ENCODE measurements at regions not wholly inside any gene's neighbourhood (a gene's known extent, or its start where the extent isn't known, plus 50 kb on each side); places are given as distances from the start of the nearest gene placed in this dataset.

- H3K9me2 ChIP-seq (ENCODE audit: insufficient read depth), result no peaks in the 10 kb centered on the region
- no peak for TF ChIP-seq SP1 (IDR thresholded peaks at IDR 0.05; ENCODE audit: low read depth)
- H3K27ac ChIP-seq (ENCODE audit: low read depth, low read length), result no peak overlapping the region
- H3K4me2 ChIP-seq (ENCODE audit: low read length), result no peak overlapping the region
- H3K9me3 ChIP-seq (ENCODE audit: control insufficient read depth in 1 of 2, insufficient read depth in 1 of 2, low read depth in 1 of 2, low read length in 2 of 2), result peaks cover 0 to 4% of the 10 kb centered on the region in 2 experiments; a peak in 1 of 4 replicates
- ATAC-seq, result no peak
- H3K4me3 ChIP-seq (replicated peaks in 1 of 2; ENCODE audit: low read depth in 1 of 2, low read length in 2 of 2), result no peak overlapping the region
- no peaks in the 10 kb centered on the region for H3K27me3 ChIP-seq (ENCODE audit: insufficient read depth, low read length)
- H3K4me1 ChIP-seq (ENCODE audit: control insufficient read depth in 1 of 2, insufficient read depth in 2 of 2, low read length in 2 of 2), result no peaks in the 10 kb centered on the region
- intact Hi-C loops (cut with micrococcal nuclease), result no loop called here
- POLR2A ChIA-PET, result no interaction called here
- H3K79me2 ChIP-seq (ENCODE audit: insufficient read depth, low read length), result no peaks in the 10 kb centered on the region
- H2AFZ ChIP-seq (ENCODE audit: low read depth, low read length, poor library complexity, severe bottlenecking), result no peak overlapping the region
- H4K20me1 ChIP-seq (ENCODE audit: insufficient read depth), result no peaks in the 10 kb centered on the region
- DNase-seq (ENCODE audit: low read depth, low spot score), result no peak
- RAD21 ChIA-PET (ENCODE audit: low non-redundant PET in 1 of 2, low total read pairs in 2 of 2, uncharacterized antibody in 2 of 2, unreplicated experiment in 2 of 2), result no interaction called here
- CTCF ChIA-PET, result no interaction called here
- no TSS peak for BruUV-seq (replicated peaks)
- H3K36me3 ChIP-seq (ENCODE audit: control insufficient read depth in 1 of 2, insufficient read depth in 2 of 2, low read length in 2 of 2), result no peaks in the 10 kb centered on the region
- no peak overlapping the region for H3K9ac ChIP-seq (ENCODE audit: low read length)
Observed at GRCh38 chr13:84303035-84303434, 420.8 kb upstream of the SLITRK1 start.

- H3K79me2 ChIP-seq (ENCODE audit: insufficient read depth, low read length), result no peaks in the 10 kb centered on the region
- no peaks in the 10 kb centered on the region for H4K20me1 ChIP-seq (ENCODE audit: insufficient read depth)
- H3K27me3 ChIP-seq (ENCODE audit: insufficient read depth, low read length), result no peaks in the 10 kb centered on the region
- H2AFZ ChIP-seq (ENCODE audit: low read depth, low read length, poor library complexity, severe bottlenecking), result no peak overlapping the region
- RAD21 ChIA-PET (ENCODE audit: low non-redundant PET in 1 of 2, low total read pairs in 2 of 2, uncharacterized antibody in 2 of 2, unreplicated experiment in 2 of 2), result no interaction called here
- no peak for ATAC-seq
- no peak overlapping the region for H3K9ac ChIP-seq (ENCODE audit: low read length)
- intact Hi-C loops (cut with micrococcal nuclease), result no loop called here
- CTCF ChIA-PET, result no interaction called here
- TF ChIP-seq CEBPB (IDR thresholded peaks at IDR 0.05; ENCODE audit: low read depth), result no peak
- no peak for TF ChIP-seq CBX3 (IDR thresholded peaks at IDR 0.05; ENCODE audit: low read depth)
- no peaks in the 10 kb centered on the region for H3K9me3 ChIP-seq (ENCODE audit: control insufficient read depth in 1 of 2, insufficient read depth in 1 of 2, low read depth in 1 of 2, low read length in 2 of 2)
- no peak overlapping the region for H3K4me3 ChIP-seq (replicated peaks in 1 of 2; ENCODE audit: low read depth in 1 of 2, low read length in 2 of 2)
- H3K9me2 ChIP-seq (ENCODE audit: insufficient read depth), result no peaks in the 10 kb centered on the region
- no peaks in the 10 kb centered on the region for H3K36me3 ChIP-seq (ENCODE audit: control insufficient read depth in 1 of 2, insufficient read depth in 2 of 2, low read length in 2 of 2)
- H3K4me2 ChIP-seq (ENCODE audit: low read length), result no peak overlapping the region
- no peak overlapping the region for H3K27ac ChIP-seq (ENCODE audit: low read depth, low read length)
- BruUV-seq (replicated peaks), result no TSS peak
- H3K4me1 ChIP-seq (ENCODE audit: control insufficient read depth in 1 of 2, insufficient read depth in 2 of 2, low read length in 2 of 2), result no peaks in the 10 kb centered on the region
- POLR2A ChIA-PET, result no interaction called here
- DNase-seq (ENCODE audit: low read depth, low spot score), result no peak
Observed at GRCh38 chr13:84297251-84297650, 415.0 kb upstream of the SLITRK1 start.

GRCh38 chr13:84296401-84296800, 414.1 kb upstream of the SLITRK1 start:
- TF ChIP-seq FOSL1 (IDR thresholded peaks at IDR 0.05; ENCODE audit: low read depth), result no peak
- TF ChIP-seq YY1 (IDR thresholded peaks at IDR 0.05; ENCODE audit: extremely low read depth, insufficient replicate concordance, low read depth, low read length), result no peak
- CTCF ChIA-PET, result no interaction called here
- ATAC-seq, result no peak
- no peak for DNase-seq (ENCODE audit: low read depth, low spot score)
- Histone ChIP-seq H3K9me3 (ENCODE audit: control insufficient read depth in 1 of 2, insufficient read depth in 1 of 2, low read depth in 1 of 2, low read length in 2 of 2) (no peaks in the 10 kb centered on the region), H3K27ac (ENCODE audit: low read depth, low read length) (no peak overlapping the region), H3K4me3 (replicated peaks in 1 of 2; ENCODE audit: low read depth in 1 of 2, low read length in 2 of 2) (no peak overlapping the region), H3K9me2 (ENCODE audit: insufficient read depth) (no peaks in the 10 kb centered on the region), H3K27me3 (ENCODE audit: insufficient read depth, low read length) (no peaks in the 10 kb centered on the region), H4K20me1 (ENCODE audit: insufficient read depth) (no peaks in the 10 kb centered on the region), H3K9ac (ENCODE audit: low read length) (no peak overlapping the region), H3K4me1 (ENCODE audit: control insufficient read depth in 1 of 2, insufficient read depth in 2 of 2, low read length in 2 of 2) (no peaks in the 10 kb centered on the region), H3K79me2 (ENCODE audit: insufficient read depth, low read length) (no peaks in the 10 kb centered on the region), H3K4me2 (ENCODE audit: low read length) (no peak overlapping the region), H2AFZ (ENCODE audit: low read depth, low read length, poor library complexity, severe bottlenecking) (no peak overlapping the region), H3K36me3 (ENCODE audit: control insufficient read depth in 1 of 2, insufficient read depth in 2 of 2, low read length in 2 of 2) (no peaks in the 10 kb centered on the region)
- RAD21 ChIA-PET (ENCODE audit: low non-redundant PET in 1 of 2, low total read pairs in 2 of 2, uncharacterized antibody in 2 of 2, unreplicated experiment in 2 of 2), result no interaction called here
- POLR2A ChIA-PET, result no interaction called here
- BruUV-seq (replicated peaks), result no TSS peak
- intact Hi-C loops (cut with micrococcal nuclease), result no loop called here

Data from HCT116 (cell line).